Transverse colon (tissue), 3 donors: ENCODE measurements at regions not wholly inside any gene's neighbourhood (a gene's known extent, or its start where the extent isn't known, plus 50 kb on each side); places are given as distances from the start of the nearest gene placed in this dataset.

ENCODE experiments used
- CTCF ChIP-seq, 5 experiments: fragments of 200-600 bp in 3 of 5; fragments of 450-650 bp in 2 of 5; sonication (generic) in 3 of 5; IDR thresholded peaks; 1 replicate in 2 of 5; 2 replicates in 3 of 5; pipeline ENCODE4 v1.5.1; 2016 to 2017; ENCODE audit warnings: antibody characterized with exemption in 5 of 5, inconsistent platforms in 3 of 5, mild to moderate bottlenecking in 2 of 5, moderate library complexity in 1 of 5
- EP300 ChIP-seq: sonication (generic); formaldehyde crosslinking; IDR thresholded peaks from one replicate; pipeline ENCODE4 v1.6.1; 2017; ENCODE audit warnings: antibody characterized with exemption, low read depth
- POLR2A ChIP-seq: fragments of 450-650 bp; IDR thresholded peaks from one replicate; pipeline ENCODE4 v1.6.1; 2016; ENCODE audit warnings: antibody characterized with exemption, mild to moderate bottlenecking, moderate library complexity

- TF ChIP-seq POLR2A (no peak), CTCF (IDR thresholded peaks at IDR 0.05) (no peak), EP300 (no peak)
These were observed 75.8 kb upstream of the BMPER start for GRCh38 chr7:33829536-33829935.
